Spleen (tissue), 11 donors: ENCODE measurements at regions not wholly inside any gene's neighbourhood (a gene's known extent, or its start where the extent isn't known, plus 50 kb on each side); places are given as distances from the start of the nearest gene placed in this dataset.

Experiments used
- DNase-seq: peaks from one replicate; pipeline ENCODE4 v3.0.0-alpha.2; 2020
- H3K27ac ChIP-seq, 8 donors: fragments of 200-600 bp; sonication (generic) in 7 of 8; 1 replicate in 4 of 8; 2 replicates in 4 of 8; pipeline versions ENCODE4 v1.5.0 to v1.8.0; 2016 to 2021; ENCODE audit warnings: inconsistent platforms in 4 of 8, mild to moderate bottlenecking in 4 of 8, moderate library complexity in 1 of 8
- H3K27me3 ChIP-seq, 7 donors: fragments of 200-600 bp; sonication (generic) in 6 of 7; replicated peaks in 1 of 7; 1 replicate in 4 of 7; 2 replicates in 3 of 7; pipeline versions ENCODE4 v1.5.0 to v1.8.0; 2016 to 2021; ENCODE audit warnings: inconsistent platforms in 3 of 7, mild to moderate bottlenecking in 1 of 7
- H3K36me3 ChIP-seq, 6 donors: fragments of 200-600 bp; sonication (generic) in 5 of 6; 1 replicate in 4 of 6; 2 replicates in 2 of 6; pipeline versions ENCODE4 v1.5.0 to v1.8.0; 2016 to 2021; ENCODE audit warnings: inconsistent platforms in 2 of 6
- H3K4me1 ChIP-seq, 6 donors: fragments of 200-600 bp; sonication (generic) in 5 of 6; 1 replicate in 3 of 6; 2 replicates in 3 of 6; pipeline versions ENCODE4 v1.5.0 to v1.8.0; 2016 to 2021; ENCODE audit warnings: inconsistent platforms in 3 of 6
- H3K4me3 ChIP-seq, 8 donors: fragments of 200-600 bp; sonication (generic) in 7 of 8; 1 replicate in 4 of 8; 2 replicates in 4 of 8; pipeline versions ENCODE4 v1.5.0 to v1.8.0; 2016 to 2021; ENCODE audit warnings: inconsistent platforms in 4 of 8, mild to moderate bottlenecking in 4 of 8, moderate library complexity in 2 of 8
- H3K9me3 ChIP-seq, 8 donors: fragments of 200-600 bp; sonication (generic) in 7 of 8; 1 replicate in 4 of 8; 2 replicates in 4 of 8; pipeline versions ENCODE4 v1.5.0 to v1.8.0; 2016 to 2021; ENCODE audit warnings: inconsistent platforms in 4 of 8
- CTCF ChIP-seq, 11 experiments: fragments of 200-600 bp in 7 of 11; fragments of 450-650 bp in 4 of 11; sonication (generic) in 4 of 11; IDR thresholded peaks in 8 of 11; conservative IDR thresholded peaks in 3 of 11; 1 replicate in 7 of 11; 2 replicates in 4 of 11; pipeline versions ENCODE4 v1.4.0 to v1.8.0; 2016 to 2021; ENCODE audit warnings: antibody characterized with exemption in 11 of 11, inconsistent platforms in 4 of 11, mild to moderate bottlenecking in 1 of 11
- POLR2A ChIP-seq, 3 donors: fragments of 450-650 bp; IDR thresholded peaks; one replicate each; pipeline ENCODE4 v1.5.1; 2017; ENCODE audit warnings: antibody characterized with exemption in 3 of 3, mild to moderate bottlenecking in 1 of 3
- POLR2AphosphoS5 ChIP-seq, 3 donors: sonication (generic); formaldehyde crosslinking; IDR thresholded peaks; one replicate each; pipeline ENCODE4 v1.5.1; 2017; ENCODE audit warnings: antibody characterized with exemption in 3 of 3
- WGBS, 5 donors: extraction: QIAGEN DNeasy Blood & Tissue Kit in 3 of 5; methylation state at CpG; one replicate each; pipeline versions ENCODE4 v1.1.5 to v1.1.7; 2013 to 2018; 5-methylcytosine and 5-hydroxymethylcytosine counted together
- intact Hi-C: fragments of 100-400 bp; cut with DNase I; formaldehyde crosslinking; loops from one replicate; pipeline ENCODE4 v1.15.0; 2023; ENCODE audit warnings: low total_unique reads
- donor health status: healthy with polysubstance abuse.
- donor health status: DM: no; HTN: no; CAD: no; lungs with moderate emphysema.
- donor health status: DM: no; HTN: no; CAD: no.
- donor health status: Bipolar disorder and iron deficiency.
- donor health status: healthy.
- donor health status: DM: no; HTN: no; CAD: no.
- donor health status: DM: yes; HTN: yes; CAD: no.

GRCh38 chr20:48096212-48096875, 311.1 kb upstream of the SULF2 start:
- Histone ChIP-seq H3K4me1 (no peaks in the 10 kb centered on the region), H3K9me3 (no peaks in the 10 kb centered on the region), H3K36me3 (no peaks in the 10 kb centered on the region), H3K27ac (no peak overlapping the region), H3K27me3 (peaks cover 0 to 14% (median 0%) of the 10 kb centered on the region in 7 donors), H3K4me3 (no peak overlapping the region)
- DNase-seq: no peak
- TF ChIP-seq CTCF (IDR thresholded peaks at IDR 0.05 in 8 of 11, conservative IDR thresholded peaks at IDR 0.05 in 3 of 11): no peak
- TF ChIP-seq POLR2A (IDR thresholded peaks at IDR 0.05): no peak
- no peak for TF ChIP-seq POLR2AphosphoS5 (IDR thresholded peaks at IDR 0.05)
- intact Hi-C loops: no loop called here
- WGBS, 5 donors: 89 to 91% (median 90%) methylated on average over 12 of the region's 12 CpGs

GRCh38 chr20:48094944-48095343, 309.7 kb upstream of the SULF2 start:
- TF ChIP-seq CTCF (IDR thresholded peaks at IDR 0.05 in 8 of 11, conservative IDR thresholded peaks at IDR 0.05 in 3 of 11) (no peak), POLR2A (IDR thresholded peaks at IDR 0.05) (no peak), POLR2AphosphoS5 (IDR thresholded peaks at IDR 0.05) (no peak)

GRCh38 chr20:48094196-48094749, 309.0 kb upstream of the SULF2 start:
- H3K9me3 ChIP-seq: no peaks in the 10 kb centered on the region
- H3K4me3 ChIP-seq: no peak overlapping the region
- WGBS, 5 donors: 74 to 86% (median 81%) methylated on average over 5 of the region's 5 CpGs
- H3K27me3 ChIP-seq: peaks cover 0 to 29% (median 0%) of the 10 kb centered on the region in 7 donors
- H3K4me1 ChIP-seq: no peaks in the 10 kb centered on the region
- no peaks in the 10 kb centered on the region for H3K36me3 ChIP-seq
- intact Hi-C loops: no loop called here
- DNase-seq: no peak
- TF ChIP-seq POLR2AphosphoS5 (IDR thresholded peaks at IDR 0.05): no peak
- no peak for TF ChIP-seq POLR2A (IDR thresholded peaks at IDR 0.05)
- TF ChIP-seq CTCF (IDR thresholded peaks at IDR 0.05 in 8 of 11, conservative IDR thresholded peaks at IDR 0.05 in 3 of 11): no peak
- H3K27ac ChIP-seq: no peak overlapping the region

More at GRCh38 chr20:48094944-48095343, 309.7 kb upstream of the SULF2 start:
- 84 to 91% (median 88%) methylated on average over 7 of the region's 7 CpGs for WGBS, 5 donors
- no peak for DNase-seq
- Histone ChIP-seq H3K9me3 (no peaks in the 10 kb centered on the region), H3K4me3 (no peak overlapping the region), H3K27me3 (peaks cover 0 to 26% (median 0%) of the 10 kb centered on the region in 7 donors), H3K36me3 (no peaks in the 10 kb centered on the region), H3K27ac (no peak overlapping the region), H3K4me1 (no peaks in the 10 kb centered on the region)
- intact Hi-C loops: no loop called here

GRCh38 chr20:48092596-48093280, 307.5 kb upstream of the SULF2 start:
- WGBS, 5 donors: 73 to 89% (median 83%) methylated on average over 10 to 12 of the region's 12 CpGs
- TF ChIP-seq POLR2A (IDR thresholded peaks at IDR 0.05) (no peak), CTCF (IDR thresholded peaks at IDR 0.05 in 8 of 11, conservative IDR thresholded peaks at IDR 0.05 in 3 of 11) (no peak), POLR2AphosphoS5 (IDR thresholded peaks at IDR 0.05) (no peak)
- no peak for DNase-seq
- intact Hi-C loops: no loop called here
- no peaks in the 10 kb centered on the region for H3K4me1 ChIP-seq
- H3K4me3 ChIP-seq: no peak overlapping the region
- H3K36me3 ChIP-seq: no peaks in the 10 kb centered on the region
- H3K27me3 ChIP-seq: peaks cover 0 to 33% (median 0%) of the 10 kb centered on the region in 7 donors
- H3K9me3 ChIP-seq: no peaks in the 10 kb centered on the region
- H3K27ac ChIP-seq: no peak overlapping the region
